IMR-90 (cell line): ENCODE measurements at regions not wholly inside any gene's neighbourhood (a gene's known extent, or its start where the extent isn't known, plus 50 kb on each side); places are given as distances from the start of the nearest gene placed in this dataset.
A peak's percentile ranks its signal among the peaks of the same experiment; 100 is the strongest.

Source experiments
- ATAC-seq: fragments of 200-7000 bp; cut with Tn5 transposase; 2 replicates; pipeline ENCODE4 v1.9.1; 2020; ENCODE audit warnings: low read depth, mild to moderate bottlenecking, moderate library complexity
- BruUV-seq: library from RNA; stranded (reverse); fragments of 400-500 nt; replicated peaks from 2 replicates; lab custom pipeline; 2021; lab: Mats Ljungman, UMichigan
- CTCF ChIA-PET: fragments of 300-600 bp; formaldehyde crosslinking; extraction: SDS; loops from one replicate; lab custom pipeline; 2021; ENCODE audit warnings: antibody characterized with exemption; lab: Yijun Ruan, JAX
- POLR2A ChIA-PET: fragments of 300-600 bp; sonication (Branson Sonifier 250); formaldehyde crosslinking; loops from one replicate; lab custom pipeline; 2022; ENCODE audit warnings: antibody characterized with exemption; ENCODE audit not compliant: unreplicated experiment; lab: Charles Lee
- DNase-seq: peaks from one replicate; pipeline ENCODE4 v3.0.0; 2013
- H2AFZ ChIP-seq: replicated peaks from 2 replicates; pipeline ENCODE3; 2013; ENCODE audit warnings: low read length, mild to moderate bottlenecking; ENCODE audit not compliant: poor library complexity
- H2AK5ac ChIP-seq: 2 replicates; pipeline ENCODE4 v1.6.1; 2013; ENCODE audit warnings: low read depth, low read length, inconsistent platforms
- H2AK9ac ChIP-seq: replicated peaks from 2 replicates; pipeline ENCODE3; 2013; ENCODE audit warnings: mild to moderate bottlenecking, low read depth, low read length, moderate library complexity; ENCODE audit not compliant: poor library complexity
- H2BK120ac ChIP-seq: 2 replicates; pipeline ENCODE4 v1.6.1; 2013; ENCODE audit warnings: low read depth, low read length, inconsistent platforms
- H2BK15ac ChIP-seq: 3 replicates; pipeline ENCODE4 v1.6.1; 2013; ENCODE audit warnings: low read depth, low read length, inconsistent platforms
- H2BK20ac ChIP-seq: 2 replicates; pipeline ENCODE4 v1.6.1; 2013; ENCODE audit warnings: low read depth, mild to moderate bottlenecking, inconsistent platforms, low read length, moderate library complexity
- H2BK5ac ChIP-seq: 2 replicates; pipeline ENCODE4 v1.6.1; 2013; ENCODE audit warnings: mild to moderate bottlenecking, low read depth, low read length, inconsistent platforms; ENCODE audit not compliant: poor library complexity, severe bottlenecking
- H3K14ac ChIP-seq: replicated peaks from 2 replicates; pipeline ENCODE4 v1.6.1; 2013; ENCODE audit warnings: low read depth, low read length, inconsistent platforms
- H3K18ac ChIP-seq: 2 replicates; pipeline ENCODE4 v1.6.1; 2013; ENCODE audit warnings: low read depth, low read length, control low read depth
- H3K23ac ChIP-seq: 2 replicates; pipeline ENCODE4 v1.6.1; 2013; ENCODE audit warnings: low read depth, low read length, inconsistent platforms
- H3K27ac ChIP-seq: 2 replicates; pipeline ENCODE4 v1.5.1; 2013; ENCODE audit warnings: mild to moderate bottlenecking, control low read depth, low read length; ENCODE audit not compliant: insufficient read depth
- H3K27me3 ChIP-seq: 2 replicates; pipeline ENCODE4 v1.6.1; 2013; ENCODE audit warnings: low read length; ENCODE audit not compliant: control insufficient read depth, insufficient read depth
- H3K36me3 ChIP-seq: 2 replicates; pipeline ENCODE4 v1.6.1; 2013; ENCODE audit warnings: low read length, mixed read lengths; ENCODE audit not compliant: control insufficient read depth, insufficient read depth
- H3K4ac ChIP-seq: 2 replicates; pipeline ENCODE4 v1.6.1; 2013; ENCODE audit warnings: low read depth, low read length, inconsistent platforms
- H3K4me1 ChIP-seq: 2 replicates; pipeline ENCODE4 v1.6.1; 2013; ENCODE audit warnings: low read length, mixed read lengths; ENCODE audit not compliant: control insufficient read depth, insufficient read depth
- H3K4me2 ChIP-seq: 2 replicates; pipeline ENCODE4 v1.6.1; 2013; ENCODE audit warnings: low read depth, mild to moderate bottlenecking, control low read depth, low read length, moderate library complexity
- H3K4me3 ChIP-seq: 2 replicates; pipeline ENCODE4 v1.5.1; 2013; ENCODE audit warnings: low read depth, mild to moderate bottlenecking, control low read depth, low read length, moderate library complexity; ENCODE audit not compliant: insufficient read depth
- H3K56ac ChIP-seq: 2 replicates; pipeline ENCODE4 v1.6.1; 2013; ENCODE audit warnings: low read length, inconsistent platforms; ENCODE audit not compliant: insufficient read depth; ENCODE audit errors: extremely low read depth
- H3K79me1 ChIP-seq, 2 experiments: 2 replicates each; pipeline ENCODE4 v1.6.1; 2013; ENCODE audit warnings: low read length in 2 of 2, inconsistent platforms in 1 of 2, low read depth in 1 of 2
- H3K9ac ChIP-seq: 2 replicates; pipeline ENCODE4 v1.6.1; 2013; ENCODE audit warnings: low read depth, low read length, control low read depth
- H3K9me1 ChIP-seq: 2 replicates; pipeline ENCODE4 v1.6.1; 2013; ENCODE audit warnings: low read length, inconsistent platforms; ENCODE audit not compliant: insufficient read depth
- H3K9me3 ChIP-seq: 2 replicates; pipeline ENCODE4 v1.6.1; 2013; ENCODE audit warnings: low read length; ENCODE audit not compliant: control insufficient read depth, insufficient read depth
- H4K20me1 ChIP-seq: 2 replicates; pipeline ENCODE4 v1.6.1; 2013; ENCODE audit warnings: low read length, inconsistent platforms; ENCODE audit not compliant: insufficient read depth
- H4K5ac ChIP-seq: 2 replicates; pipeline ENCODE4 v1.6.1; 2013; ENCODE audit warnings: mild to moderate bottlenecking, low read depth, low read length, control low read depth
- H4K8ac ChIP-seq, 2 experiments: 2 replicates each; pipeline ENCODE4 v1.6.1; 2013; ENCODE audit warnings: low read depth in 2 of 2, low read length in 2 of 2, control low read depth in 1 of 2, inconsistent platforms in 1 of 2
- H4K91ac ChIP-seq: 2 replicates; pipeline ENCODE4 v1.6.1; 2013; ENCODE audit warnings: low read depth, low read length, inconsistent platforms; ENCODE audit not compliant: insufficient read depth
- CTCF ChIP-seq: conservative IDR thresholded peaks from 2 replicates; pipeline ENCODE4 v1.5.1; 2012; ENCODE audit warnings: mild to moderate bottlenecking, low read depth, low read length, improper control_type of control experiment
- MXI1 ChIP-seq: IDR thresholded peaks from 2 replicates; pipeline ENCODE4 v1.6.1; 2012; ENCODE audit warnings: low read depth, mild to moderate bottlenecking, low read length, moderate library complexity, borderline replicate concordance
- NFE2L2 ChIP-seq: fragments of 150-350 bp; IDR thresholded peaks from 2 replicates; pipeline ENCODE4 v1.6.1; 2016; ENCODE audit warnings: low read depth, mild to moderate bottlenecking, low read length
- RAD21 ChIP-seq: IDR thresholded peaks from 2 replicates; pipeline ENCODE4 v1.6.1; 2012; ENCODE audit warnings: low read length, improper control_type of control experiment
- SMC3 ChIP-seq: fragments of 150-350 bp; IDR thresholded peaks from 2 replicates; pipeline ENCODE4 v1.6.1; 2016; ENCODE audit warnings: low read depth, mild to moderate bottlenecking, antibody characterized with exemption, low read length, moderate library complexity
- WGBS, 2 experiments: methylation state at CpG; one replicate each; pipeline versions ENCODE4 v1.1.5 to v1.1.7; 2013; ENCODE audit warnings: missing lambda C conversion rate in 2 of 2; ENCODE audit not compliant: insufficient read length in 1 of 2; ENCODE audit errors: extremely low coverage in 2 of 2; 5-methylcytosine and 5-hydroxymethylcytosine counted together
- dilution Hi-C: fragments of 300-500 bp; cut with HindIII; formaldehyde crosslinking; loops from one replicate; pipeline ENCODE4 v1.14.3; 2018; ENCODE audit warnings: low sequenced_read_pairs; ENCODE audit not compliant: unreplicated experiment
- in situ Hi-C: fragments of 300-500 bp; cut with MboI; formaldehyde crosslinking; loops from 3 replicates; pipeline ENCODE4 v1.14.3; 2019; ENCODE audit warnings: low sequenced_read_pairs, inconsistent platforms, mixed read lengths
- intact Hi-C: fragments of 100-400 bp; cut with micrococcal nuclease; formaldehyde crosslinking; loops from 2 replicates; pipeline ENCODE4 v1.10.0; 2022

- H3K36me3 ChIP-seq, result no peaks in the 10 kb centered on the region
Observed at GRCh38 chr1:233440951-233441401, 113.5 kb downstream of the MAP3K21 start.

More at GRCh38 chr1:233440951-233441401, 113.5 kb downstream of the MAP3K21 start:
- Histone ChIP-seq H2AK5ac (no peak overlapping the region), H2BK120ac (no peak overlapping the region), H3K79me1 (no peaks in the 10 kb centered on the region), H3K4me1 (no peaks in the 10 kb centered on the region), H2BK15ac (no peak overlapping the region), H2AFZ (no peak overlapping the region), H2BK20ac (no peak overlapping the region), H3K18ac (no peak overlapping the region), H3K23ac (no peak overlapping the region), H3K27me3 (no peaks in the 10 kb centered on the region), H3K4ac (no peak overlapping the region), H3K27ac (no peak overlapping the region), H2AK9ac (no peak overlapping the region), H3K4me2 (no peak overlapping the region), H4K91ac (no peak overlapping the region), H2BK5ac (no peak overlapping the region), H4K5ac (no peak overlapping the region), H4K8ac (no peak overlapping the region), H3K4me3 (no peak overlapping the region), H3K14ac (no peak overlapping the region), H3K9me1 (no peaks in the 10 kb centered on the region), H3K56ac (no peak overlapping the region), H4K20me1 (no peaks in the 10 kb centered on the region), H3K9me3 (peaks cover 1% of the 10 kb centered on the region; the same call in 1 of the 2 replicates), H3K9ac (no peak overlapping the region)
- dilution Hi-C loops (no loop called here), intact Hi-C loops (loop anchor here (2.0 kb wide), 2 partner anchors 350 to 626 kb away; no protein-coding TSS in a partner anchor), in situ Hi-C loops (no loop called here)
- ChIA-PET CTCF (interaction anchor here (0.7 to 1.4 kb wide), 6 partner anchors 15 to 626 kb away, joined by 3 to 4 read pairs (median 3); no protein-coding TSS in a partner anchor), POLR2A (no interaction called here)
- TF ChIP-seq SMC3 (0 out of 2 replicates have a peak, but pooled peaks have one; percentile 15), CTCF (peak; percentile 51), NFE2L2 (no peak), RAD21 (peak; percentile 56), MXI1 (no peak)
- no CpG with 5 or more reads among the region's 9 CpGs for WGBS, 2 experiments
- BruUV-seq, result no TSS peak
- ATAC-seq (no peak), DNase-seq (peak; percentile 28)
